ENCODE measurements at regions not wholly inside any gene's neighbourhood (a gene's known extent, or its start where the extent isn't known, plus 50 kb on each side); places are given as distances from the start of the nearest gene placed in this dataset.

- ATAC-seq (ENCODE audit: low read depth) (no peak), DNase-seq (no peak)
- Mint-ChIP-seq H3K4me3 (no peak overlapping the region), H3K27me3 (no peaks in the 10 kb centered on the region), H3K27ac (no peak overlapping the region), H3K4me1 (no peaks in the 10 kb centered on the region), H3K9me3 (ENCODE audit: insufficient read depth) (no peaks in the 10 kb centered on the region)
- no peak overlapping the region for H3K9ac ChIP-seq (ENCODE audit: low read length)
- intact Hi-C loops (cut with micrococcal nuclease) = no loop called here
- H3K27ac ChIP-seq (ENCODE audit: low read length in 2 of 2) = no peak overlapping the region
- H3K36me3 ChIP-seq (replicated peaks in 1 of 2; ENCODE audit: control extremely low read depth in 1 of 2, control insufficient read depth in 1 of 2, extremely low read depth in 1 of 2, insufficient read depth in 2 of 2, low read length in 1 of 2) = no peaks in the 10 kb centered on the region
- POLR2A ChIA-PET = no interaction called here
- H3K9me3 ChIP-seq (ENCODE audit: control extremely low read depth in 1 of 3, control insufficient read depth in 2 of 3, insufficient read depth in 1 of 3, low read length in 2 of 3) = no peaks in the 10 kb centered on the region
- WGBS (ENCODE audit: insufficient coverage) = 40% methylated on average over 1 of the region's 2 CpGs
- CTCF ChIA-PET = no interaction called here
- H3K27me3 ChIP-seq (replicated peaks in 1 of 4; ENCODE audit: control extremely low read depth in 1 of 4, control insufficient read depth in 3 of 4, insufficient read depth in 4 of 4, low read length in 3 of 4) = no peaks in the 10 kb centered on the region
- no peak overlapping the region for H2AFZ ChIP-seq (ENCODE audit: insufficient read depth, low read depth, low read length, poor library complexity, severe bottlenecking)
- H3K4me1 ChIP-seq (ENCODE audit: control insufficient read depth in 2 of 2, insufficient read depth in 2 of 2, low read length in 2 of 2) = no peaks in the 10 kb centered on the region
- no peaks in the 10 kb centered on the region for H3K79me2 ChIP-seq (ENCODE audit: control insufficient read depth, insufficient read depth, low read length)
- H4K20me1 ChIP-seq (ENCODE audit: control insufficient read depth, insufficient read depth, low read length, poor library complexity, severe bottlenecking) = no peaks in the 10 kb centered on the region
- no peak overlapping the region for H3K4me3 ChIP-seq (ENCODE audit: control extremely low read depth in 1 of 5, extremely low read depth in 1 of 5, insufficient read depth in 1 of 5, low read depth in 2 of 5, low read length in 4 of 5)
- H3K4me2 ChIP-seq (replicated peaks; ENCODE audit: low read depth, low read length, poor library complexity, severe bottlenecking) = no peak overlapping the region
- TF ChIP-seq CTCF (IDR thresholded peaks at IDR 0.05) = no peak
- TF ChIP-seq EZH2 (IDR thresholded peaks at IDR 0.05; ENCODE audit: borderline replicate concordance, insufficient read depth, low read depth, low read length, poor library complexity, severe bottlenecking) = no peak
Observed at GRCh38 chr18:30828700-30829099, 213.8 kb downstream of the DSC3 start.

- no peak for ATAC-seq (ENCODE audit: low read depth)
- 76% methylated on average over 3 of the region's 7 CpGs for WGBS (ENCODE audit: insufficient coverage)
Observed at GRCh38 chr18:30819619-30820018, 222.9 kb downstream of the DSC3 start.

More at GRCh38 chr18:30819619-30820018, 222.9 kb downstream of the DSC3 start:
- no peaks in the 10 kb centered on the region for H3K27me3 Mint-ChIP-seq
- H3K4me2 ChIP-seq (replicated peaks; ENCODE audit: low read depth, low read length, poor library complexity, severe bottlenecking) = no peak overlapping the region
- no peaks in the 10 kb centered on the region for H3K9me3 ChIP-seq (ENCODE audit: control extremely low read depth in 1 of 3, control insufficient read depth in 2 of 3, insufficient read depth in 1 of 3, low read length in 2 of 3)
- no peaks in the 10 kb centered on the region for H3K4me1 Mint-ChIP-seq
- intact Hi-C loops (cut with micrococcal nuclease) = no loop called here
- H2AFZ ChIP-seq (ENCODE audit: insufficient read depth, low read depth, low read length, poor library complexity, severe bottlenecking) = no peak overlapping the region
- H3K27me3 ChIP-seq (replicated peaks in 1 of 4; ENCODE audit: control extremely low read depth in 1 of 4, control insufficient read depth in 3 of 4, insufficient read depth in 4 of 4, low read length in 3 of 4) = no peaks in the 10 kb centered on the region
- no peak overlapping the region for H3K4me3 ChIP-seq (ENCODE audit: control extremely low read depth in 1 of 5, extremely low read depth in 1 of 5, insufficient read depth in 1 of 5, low read depth in 2 of 5, low read length in 4 of 5)
- no peak for DNase-seq
- no peak overlapping the region for H3K27ac ChIP-seq (ENCODE audit: low read length in 2 of 2)
- no peak overlapping the region for H3K4me3 Mint-ChIP-seq
- ChIA-PET POLR2A (no interaction called here), CTCF (no interaction called here)
- no peaks in the 10 kb centered on the region for H3K4me1 ChIP-seq (ENCODE audit: control insufficient read depth in 2 of 2, insufficient read depth in 2 of 2, low read length in 2 of 2)
- TF ChIP-seq EZH2 (IDR thresholded peaks at IDR 0.05; ENCODE audit: borderline replicate concordance, insufficient read depth, low read depth, low read length, poor library complexity, severe bottlenecking) (no peak), CTCF (IDR thresholded peaks at IDR 0.05) (no peak)
- H3K27ac Mint-ChIP-seq = no peak overlapping the region
- H3K9ac ChIP-seq (ENCODE audit: low read length) = no peak overlapping the region
- peaks cover 5% of the 10 kb centered on the region for H3K9me3 Mint-ChIP-seq (ENCODE audit: insufficient read depth)
- no peaks in the 10 kb centered on the region for H3K79me2 ChIP-seq (ENCODE audit: control insufficient read depth, insufficient read depth, low read length)
- H3K36me3 ChIP-seq (replicated peaks in 1 of 2; ENCODE audit: control extremely low read depth in 1 of 2, control insufficient read depth in 1 of 2, extremely low read depth in 1 of 2, insufficient read depth in 2 of 2, low read length in 1 of 2) = no peaks in the 10 kb centered on the region
- no peaks in the 10 kb centered on the region for H4K20me1 ChIP-seq (ENCODE audit: control insufficient read depth, insufficient read depth, low read length, poor library complexity, severe bottlenecking)

Measured in B cell (primary cell).